ENCODE measurements at regions not wholly inside any gene's neighbourhood (a gene's known extent, or its start where the extent isn't known, plus 50 kb on each side); places are given as distances from the start of the nearest gene placed in this dataset.

- Histone ChIP-seq H3K4me1 (peaks cover 0 to 16% (median 9%) of the 10 kb centered on the region in 4 donors), H3K9me3 (no peaks in the 10 kb centered on the region), H3K27ac (replicated peaks in 1 of 4) (peak overlapping the region in 1 of 4 donors; percentile 26), H3K4me3 (no peak overlapping the region), H3K36me3 (no peaks in the 10 kb centered on the region), H3K27me3 (no peaks in the 10 kb centered on the region)
- 42% methylated on average over 1 of the region's 1 CpG for WGBS
- TF ChIP-seq POLR2AphosphoS5 (IDR thresholded peaks at IDR 0.05) (no peak), CTCF (IDR thresholded peaks at IDR 0.05) (no peak), POLR2A (IDR thresholded peaks at IDR 0.05; ENCODE audit: low read depth) (no peak), EP300 (IDR thresholded peaks at IDR 0.05) (no peak)
- no peak for DNase-seq (ENCODE audit: extremely low spot score)
- intact Hi-C loops (cut with DNase I): no loop called here
Measured at GRCh38 chr9:86470326-86470725, 116.1 kb upstream of the TUT7 start.

GRCh38 chr9:86469476-86470250, 115.5 kb upstream of the TUT7 start:
- Histone ChIP-seq H3K27ac (replicated peaks in 1 of 4) (no peak overlapping the region), H3K9me3 (no peaks in the 10 kb centered on the region), H3K36me3 (no peaks in the 10 kb centered on the region), H3K4me3 (no peak overlapping the region), H3K4me1 (peaks cover 0 to 16% (median 9%) of the 10 kb centered on the region in 4 donors), H3K27me3 (no peaks in the 10 kb centered on the region)
- TF ChIP-seq EP300 (IDR thresholded peaks at IDR 0.05) (no peak), CTCF (IDR thresholded peaks at IDR 0.05) (no peak), POLR2A (IDR thresholded peaks at IDR 0.05; ENCODE audit: low read depth) (no peak), POLR2AphosphoS5 (IDR thresholded peaks at IDR 0.05) (no peak)
- WGBS: 69% methylated on average over 8 of the region's 8 CpGs
- DNase-seq (ENCODE audit: extremely low spot score): no peak
- intact Hi-C loops (cut with DNase I): no loop called here

- Histone ChIP-seq H3K27me3 (no peaks in the 10 kb centered on the region), H3K27ac (replicated peaks in 1 of 4) (no peak overlapping the region), H3K9me3 (no peaks in the 10 kb centered on the region), H3K4me3 (no peak overlapping the region), H3K36me3 (no peaks in the 10 kb centered on the region), H3K4me1 (no peaks in the 10 kb centered on the region)
- intact Hi-C loops (cut with DNase I): no loop called here
- 57% methylated on average over 1 of the region's 3 CpGs for WGBS
- no peak for DNase-seq (ENCODE audit: extremely low spot score)
- TF ChIP-seq EP300 (IDR thresholded peaks at IDR 0.05) (no peak), CTCF (IDR thresholded peaks at IDR 0.05) (no peak), POLR2A (IDR thresholded peaks at IDR 0.05; ENCODE audit: low read depth) (no peak), POLR2AphosphoS5 (IDR thresholded peaks at IDR 0.05) (no peak)
Measured at GRCh38 chr9:86464242-86464641, 110.0 kb upstream of the TUT7 start.

GRCh38 chr9:86460216-86461002, 106.2 kb upstream of the TUT7 start:
- no peaks in the 10 kb centered on the region for H3K36me3 ChIP-seq
- intact Hi-C loops (cut with DNase I): no loop called here
- no peak for TF ChIP-seq POLR2AphosphoS5 (IDR thresholded peaks at IDR 0.05)
- TF ChIP-seq POLR2A (IDR thresholded peaks at IDR 0.05; ENCODE audit: low read depth): no peak
- TF ChIP-seq CTCF (IDR thresholded peaks at IDR 0.05): no peak
- no peak for TF ChIP-seq EP300 (IDR thresholded peaks at IDR 0.05)
- H3K27me3 ChIP-seq: no peaks in the 10 kb centered on the region
- no peak for DNase-seq (ENCODE audit: extremely low spot score)
- no peaks in the 10 kb centered on the region for H3K9me3 ChIP-seq
- H3K4me3 ChIP-seq: no peak overlapping the region
- H3K4me1 ChIP-seq: peaks cover 1 to 4% (median 2%) of the 10 kb centered on the region in 4 donors
- 69% methylated on average over 8 of the region's 11 CpGs for WGBS
- H3K27ac ChIP-seq (replicated peaks in 1 of 4): no peak overlapping the region

All from esophagus muscularis mucosa (tissue), 4 donors.